ENCODE measurements at regions not wholly inside any gene's neighbourhood (a gene's known extent, or its start where the extent isn't known, plus 50 kb on each side); places are given as distances from the start of the nearest gene placed in this dataset.
A peak's percentile ranks its signal among the peaks of the same experiment; 100 is the strongest.

DNA sequence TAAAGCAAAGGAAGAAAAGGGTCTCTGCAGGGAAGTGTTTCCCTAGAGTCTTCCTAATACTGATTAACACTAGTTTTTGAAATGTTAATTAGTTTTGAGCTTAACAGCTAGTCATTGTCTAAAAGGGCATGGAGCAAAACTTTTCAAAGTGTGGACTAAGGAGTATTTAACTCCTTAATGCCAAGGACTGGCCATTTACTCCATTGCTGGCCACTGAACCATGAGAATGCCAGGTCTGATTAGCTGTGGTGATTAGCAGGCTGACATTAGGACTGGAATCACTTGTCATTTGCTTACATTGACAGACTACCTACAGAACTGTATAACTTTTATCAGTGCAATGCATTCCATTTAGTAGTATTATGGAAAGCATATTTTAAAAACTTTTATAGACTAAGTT lies 987.0 kb downstream of the NR2F1-AS1 start:
- Histone ChIP-seq H3K4me3 (ENCODE audit: low read depth, low read length) (no peak overlapping the region), H3K36me3 (ENCODE audit: control insufficient read depth, insufficient read depth, low read length) (no peaks in the 10 kb centered on the region), H3K4me1 (ENCODE audit: control insufficient read depth, insufficient read depth, low read length) (no peaks in the 10 kb centered on the region), H3K9me3 (ENCODE audit: control insufficient read depth, insufficient read depth, low read length) (no peaks in the 10 kb centered on the region), H3K27ac (ENCODE audit: low read depth, low read length) (no peak overlapping the region), H3K27me3 (ENCODE audit: control insufficient read depth, insufficient read depth, low read length) (no peaks in the 10 kb centered on the region)
- DNase-seq (ENCODE audit: low read depth in 4 of 6, low spot score in 6 of 6): peak in 1 of 6 donors; percentile 39

DNA sequence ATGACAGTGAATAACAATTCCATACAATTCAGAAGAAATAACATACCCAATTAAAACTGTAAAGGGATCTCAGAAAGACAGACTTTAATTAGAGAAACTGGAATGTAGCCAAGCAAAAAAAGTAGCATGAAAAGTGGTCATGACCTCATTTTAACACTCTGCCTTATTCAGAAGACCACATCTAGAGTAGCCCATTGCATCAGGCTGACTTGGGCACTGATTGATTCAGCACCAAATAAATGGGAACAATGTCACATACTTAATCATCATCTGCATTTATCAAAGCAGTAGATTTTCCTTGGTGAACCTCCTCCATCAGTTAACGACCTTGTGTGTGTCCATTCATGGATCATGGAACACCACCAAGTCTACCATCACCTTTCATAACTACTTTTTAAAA lies 992.1 kb downstream of the NR2F1-AS1 start:
- Histone ChIP-seq H3K4me3 (ENCODE audit: low read depth, low read length) (no peak overlapping the region), H3K4me1 (ENCODE audit: control insufficient read depth, insufficient read depth, low read length) (no peaks in the 10 kb centered on the region), H3K36me3 (ENCODE audit: control insufficient read depth, insufficient read depth, low read length) (no peaks in the 10 kb centered on the region), H3K27me3 (ENCODE audit: control insufficient read depth, insufficient read depth, low read length) (no peaks in the 10 kb centered on the region), H3K9me3 (ENCODE audit: control insufficient read depth, insufficient read depth, low read length) (no peaks in the 10 kb centered on the region), H3K27ac (ENCODE audit: low read depth, low read length) (no peak overlapping the region)
- no CpG with 5 or more reads among the region's 1 CpG for WGBS (ENCODE audit: insufficient coverage)
- DNase-seq (ENCODE audit: low read depth in 4 of 6, low spot score in 6 of 6): peak in 1 of 6 donors; percentile 3

- Histone ChIP-seq H3K9me3 (ENCODE audit: control insufficient read depth, insufficient read depth, low read length) (no peaks in the 10 kb centered on the region), H3K36me3 (ENCODE audit: control insufficient read depth, insufficient read depth, low read length) (no peaks in the 10 kb centered on the region), H3K4me1 (ENCODE audit: control insufficient read depth, insufficient read depth, low read length) (no peaks in the 10 kb centered on the region), H3K27ac (ENCODE audit: low read depth, low read length) (no peak overlapping the region), H3K4me3 (ENCODE audit: low read depth, low read length) (no peak overlapping the region), H3K27me3 (ENCODE audit: control insufficient read depth, insufficient read depth, low read length) (no peaks in the 10 kb centered on the region)
- WGBS (ENCODE audit: insufficient coverage): no CpG with 5 or more reads among the region's 3 CpGs
- no peak for DNase-seq (ENCODE audit: low read depth in 4 of 6, low spot score in 6 of 6)
Observed at GRCh38 chr5:92581690-92582089, 999.3 kb downstream of the NR2F1-AS1 start.

GRCh38 chr5:92581249-92581648 lies 999.8 kb downstream of the NR2F1-AS1 start:
- Histone ChIP-seq H3K4me3 (ENCODE audit: low read depth, low read length) (no peak overlapping the region), H3K27ac (ENCODE audit: low read depth, low read length) (no peak overlapping the region), H3K36me3 (ENCODE audit: control insufficient read depth, insufficient read depth, low read length) (no peaks in the 10 kb centered on the region), H3K9me3 (ENCODE audit: control insufficient read depth, insufficient read depth, low read length) (no peaks in the 10 kb centered on the region), H3K4me1 (ENCODE audit: control insufficient read depth, insufficient read depth, low read length) (no peaks in the 10 kb centered on the region), H3K27me3 (ENCODE audit: control insufficient read depth, insufficient read depth, low read length) (no peaks in the 10 kb centered on the region)
- peak in 1 of 6 donors; percentile 74 for DNase-seq (ENCODE audit: low read depth in 4 of 6, low spot score in 6 of 6)

GRCh38 chr5:92580814-92581213 lies 1000.2 kb downstream of the NR2F1-AS1 start:
- H3K4me1 ChIP-seq (ENCODE audit: control insufficient read depth, insufficient read depth, low read length): no peaks in the 10 kb centered on the region
- no peak overlapping the region for H3K27ac ChIP-seq (ENCODE audit: low read depth, low read length)
- no peaks in the 10 kb centered on the region for H3K36me3 ChIP-seq (ENCODE audit: control insufficient read depth, insufficient read depth, low read length)
- DNase-seq (ENCODE audit: low read depth in 4 of 6, low spot score in 6 of 6): peak in 1 of 6 donors; percentile 8
- WGBS (ENCODE audit: insufficient coverage): no CpG with 5 or more reads among the region's 2 CpGs
- H3K27me3 ChIP-seq (ENCODE audit: control insufficient read depth, insufficient read depth, low read length): no peaks in the 10 kb centered on the region
- H3K9me3 ChIP-seq (ENCODE audit: control insufficient read depth, insufficient read depth, low read length): no peaks in the 10 kb centered on the region
- no peak overlapping the region for H3K4me3 ChIP-seq (ENCODE audit: low read depth, low read length)

DNA sequence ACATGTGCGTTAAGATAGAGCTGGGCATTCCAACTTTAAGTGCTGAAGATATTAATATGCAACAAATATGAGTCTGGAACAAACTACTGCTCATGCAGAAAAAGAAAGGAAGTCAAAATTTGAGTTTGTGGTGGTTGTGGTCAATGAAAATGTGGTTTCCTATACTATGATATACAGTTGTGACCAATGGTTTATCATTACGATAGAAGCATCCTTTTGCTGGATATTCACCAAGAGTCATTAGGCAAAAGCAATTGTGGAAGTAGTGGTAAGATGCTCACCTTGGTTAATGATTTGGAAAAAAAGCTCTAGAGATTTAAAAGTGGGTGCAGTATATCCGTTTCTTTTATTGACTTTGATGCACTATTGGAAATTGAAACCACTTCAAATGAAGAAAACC lies 1007.0 kb downstream of the NR2F1-AS1 start:
- no peaks in the 10 kb centered on the region for H3K36me3 ChIP-seq (ENCODE audit: control insufficient read depth, insufficient read depth, low read length)
- H3K27me3 ChIP-seq (ENCODE audit: control insufficient read depth, insufficient read depth, low read length): no peaks in the 10 kb centered on the region
- WGBS (ENCODE audit: insufficient coverage): 80% methylated on average over 1 of the region's 3 CpGs
- H3K9me3 ChIP-seq (ENCODE audit: control insufficient read depth, insufficient read depth, low read length): no peaks in the 10 kb centered on the region
- DNase-seq (ENCODE audit: low read depth in 4 of 6, low spot score in 6 of 6): no peak
- no peak overlapping the region for H3K4me3 ChIP-seq (ENCODE audit: low read depth, low read length)
- no peak overlapping the region for H3K27ac ChIP-seq (ENCODE audit: low read depth, low read length)
- H3K4me1 ChIP-seq (ENCODE audit: control insufficient read depth, insufficient read depth, low read length): no peaks in the 10 kb centered on the region

GRCh38 chr5:92568522-92568921 lies 1012.5 kb downstream of the NR2F1-AS1 start:
- H3K4me1 ChIP-seq (ENCODE audit: control insufficient read depth, insufficient read depth, low read length): no peaks in the 10 kb centered on the region
- no peaks in the 10 kb centered on the region for H3K36me3 ChIP-seq (ENCODE audit: control insufficient read depth, insufficient read depth, low read length)
- no peaks in the 10 kb centered on the region for H3K27me3 ChIP-seq (ENCODE audit: control insufficient read depth, insufficient read depth, low read length)
- no peak overlapping the region for H3K27ac ChIP-seq (ENCODE audit: low read depth, low read length)
- no peaks in the 10 kb centered on the region for H3K9me3 ChIP-seq (ENCODE audit: control insufficient read depth, insufficient read depth, low read length)
- H3K4me3 ChIP-seq (ENCODE audit: low read depth, low read length): no peak overlapping the region
- WGBS (ENCODE audit: insufficient coverage): no CpG with 5 or more reads among the region's 2 CpGs
- no peak for DNase-seq (ENCODE audit: low read depth in 4 of 6, low spot score in 6 of 6)

- no peaks in the 10 kb centered on the region for H3K4me1 ChIP-seq (ENCODE audit: control insufficient read depth, insufficient read depth, low read length)
- H3K27ac ChIP-seq (ENCODE audit: low read depth, low read length): no peak overlapping the region
- H3K27me3 ChIP-seq (ENCODE audit: control insufficient read depth, insufficient read depth, low read length): no peaks in the 10 kb centered on the region
- H3K9me3 ChIP-seq (ENCODE audit: control insufficient read depth, insufficient read depth, low read length): no peaks in the 10 kb centered on the region
- DNase-seq (ENCODE audit: low read depth in 4 of 6, low spot score in 6 of 6): no peak
- no peaks in the 10 kb centered on the region for H3K36me3 ChIP-seq (ENCODE audit: control insufficient read depth, insufficient read depth, low read length)
- no peak overlapping the region for H3K4me3 ChIP-seq (ENCODE audit: low read depth, low read length)
- no CpG with 5 or more reads among the region's 3 CpGs for WGBS (ENCODE audit: insufficient coverage)
Observed at GRCh38 chr5:92567831-92568450, 1013.1 kb downstream of the NR2F1-AS1 start.

DNA sequence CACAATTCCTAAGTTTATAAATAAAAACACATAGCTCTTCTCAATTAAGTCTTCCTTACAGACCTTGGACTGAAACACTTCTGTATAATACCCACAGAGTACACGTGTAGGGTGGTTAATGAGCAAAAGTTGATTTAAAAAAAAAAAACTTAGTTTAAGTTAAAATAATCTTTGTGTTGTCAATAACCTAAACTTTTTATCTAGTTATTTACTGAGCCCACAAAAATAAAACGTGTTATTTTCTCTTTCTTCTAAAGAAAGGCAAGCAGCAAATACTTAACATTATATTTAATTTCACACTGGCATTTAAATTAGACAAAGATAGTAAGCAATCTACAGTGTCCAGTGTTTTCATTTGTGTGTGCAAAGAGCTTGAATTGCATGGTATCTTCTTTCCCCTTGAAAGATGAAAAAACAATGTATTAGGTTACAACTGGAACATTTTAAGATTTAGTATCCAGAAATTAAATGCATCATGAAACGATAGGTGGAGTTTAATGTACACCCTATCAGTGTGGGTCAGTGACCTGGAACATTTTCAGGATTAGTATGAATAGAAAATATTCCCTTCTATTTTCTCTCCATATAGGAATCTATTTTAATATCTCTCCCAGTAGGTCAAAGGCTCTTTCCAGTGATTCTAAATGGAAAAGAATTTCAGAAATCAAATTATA lies 1014.8 kb downstream of the NR2F1-AS1 start:
- no CpG with 5 or more reads among the region's 3 CpGs for WGBS (ENCODE audit: insufficient coverage)

DNA sequence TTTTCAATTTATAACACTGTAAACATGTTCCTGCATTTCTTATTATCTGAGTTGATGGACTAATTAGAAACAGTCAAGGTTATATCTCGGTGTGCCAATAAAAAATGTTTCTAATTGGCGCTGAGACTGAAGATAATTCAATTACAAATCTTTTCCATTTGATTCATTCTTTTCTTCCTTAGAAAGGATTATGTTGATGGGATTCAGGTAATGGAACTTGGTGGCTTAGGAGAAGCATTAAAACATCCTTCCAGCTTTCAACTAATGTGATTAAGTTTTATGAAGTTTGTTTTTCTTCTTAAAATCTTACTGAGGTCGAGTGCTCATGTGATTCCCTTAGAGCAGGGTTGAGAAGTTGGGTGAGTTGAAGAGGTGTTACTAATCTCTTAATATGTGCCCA lies 1015.3 kb downstream of the NR2F1-AS1 start:
- no CpG with 5 or more reads among the region's 3 CpGs for WGBS (ENCODE audit: insufficient coverage)
- H3K27ac ChIP-seq (ENCODE audit: low read depth, low read length): no peak overlapping the region
- no peak for DNase-seq (ENCODE audit: low read depth in 4 of 6, low spot score in 6 of 6)
- H3K4me1 ChIP-seq (ENCODE audit: control insufficient read depth, insufficient read depth, low read length): no peaks in the 10 kb centered on the region
- H3K9me3 ChIP-seq (ENCODE audit: control insufficient read depth, insufficient read depth, low read length): no peaks in the 10 kb centered on the region
- H3K36me3 ChIP-seq (ENCODE audit: control insufficient read depth, insufficient read depth, low read length): no peaks in the 10 kb centered on the region
- H3K27me3 ChIP-seq (ENCODE audit: control insufficient read depth, insufficient read depth, low read length): no peaks in the 10 kb centered on the region
- H3K4me3 ChIP-seq (ENCODE audit: low read depth, low read length): no peak overlapping the region

More for the DNA sequence above, 1014.8 kb downstream of the NR2F1-AS1 start:
- H3K4me1 ChIP-seq (ENCODE audit: control insufficient read depth, insufficient read depth, low read length): no peaks in the 10 kb centered on the region
- H3K36me3 ChIP-seq (ENCODE audit: control insufficient read depth, insufficient read depth, low read length): no peaks in the 10 kb centered on the region
- no peak overlapping the region for H3K4me3 ChIP-seq (ENCODE audit: low read depth, low read length)
- no peaks in the 10 kb centered on the region for H3K27me3 ChIP-seq (ENCODE audit: control insufficient read depth, insufficient read depth, low read length)
- no peak for DNase-seq (ENCODE audit: low read depth in 4 of 6, low spot score in 6 of 6)
- H3K27ac ChIP-seq (ENCODE audit: low read depth, low read length): no peak overlapping the region
- H3K9me3 ChIP-seq (ENCODE audit: control insufficient read depth, insufficient read depth, low read length): no peaks in the 10 kb centered on the region
